ENCODE measurements at regions not wholly inside any gene's neighbourhood (a gene's known extent, or its start where the extent isn't known, plus 50 kb on each side); places are given as distances from the start of the nearest gene placed in this dataset.
"Not testable (repeated sequence)": the region's sequence is repeated elsewhere in the genome, so short reads cannot be mapped to it uniquely, and the experiment has no call there.

DNA sequence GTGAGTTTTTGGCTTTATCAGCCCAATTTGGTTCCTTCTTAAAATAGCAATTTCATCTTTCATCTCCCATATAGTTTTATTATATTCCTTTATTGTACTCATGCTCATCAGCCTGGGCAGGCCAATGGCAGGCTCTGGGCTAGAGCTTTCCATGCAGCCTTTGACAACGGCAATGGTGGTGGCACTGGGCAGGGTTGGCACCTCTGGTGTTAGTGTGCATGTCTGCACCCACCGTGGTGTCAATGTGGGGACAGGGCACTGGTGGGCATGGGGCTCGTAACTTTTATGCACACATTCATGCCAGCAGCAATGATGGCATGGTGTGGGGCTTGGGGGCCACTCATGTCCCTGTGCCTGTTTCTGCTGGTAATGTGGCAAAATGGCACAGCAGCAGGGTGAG is 1305.4 kb downstream of the DSC3 start:
- H3K9me3 ChIP-seq (ENCODE audit: control insufficient read depth in 2 of 2, low read length in 2 of 2), result peaks cover 9 to 14% of the 10 kb centered on the region in 2 experiments
- Mint-ChIP-seq H3K27me3 (no peaks in the 10 kb centered on the region), H3K36me3 (no peaks in the 10 kb centered on the region), H3K9me3 (peaks cover 2 to 50% (median 12%) of the 10 kb centered on the region in 7 donors), H3K4me1 (no peaks in the 10 kb centered on the region), H3K27ac (no peak overlapping the region), H3K4me3 (no peak overlapping the region)
- DNase-seq (no peak), ATAC-seq (ENCODE audit: low read depth in 2 of 2) (no peak)
- H3K4me1 ChIP-seq (ENCODE audit: control insufficient read depth, insufficient read depth, low read length, poor library complexity, severe bottlenecking), result no peaks in the 10 kb centered on the region
- H3K27ac ChIP-seq (ENCODE audit: insufficient read depth, low read length, poor library complexity, severe bottlenecking), result no peak overlapping the region
- H3K36me3 ChIP-seq (ENCODE audit: control insufficient read depth, insufficient read depth, low read length), result no peaks in the 10 kb centered on the region
- no peak overlapping the region for H3K4me3 ChIP-seq (ENCODE audit: low read depth, low read length)
- no peaks in the 10 kb centered on the region for H3K27me3 ChIP-seq (ENCODE audit: control insufficient read depth, insufficient read depth, low read length)

DNA sequence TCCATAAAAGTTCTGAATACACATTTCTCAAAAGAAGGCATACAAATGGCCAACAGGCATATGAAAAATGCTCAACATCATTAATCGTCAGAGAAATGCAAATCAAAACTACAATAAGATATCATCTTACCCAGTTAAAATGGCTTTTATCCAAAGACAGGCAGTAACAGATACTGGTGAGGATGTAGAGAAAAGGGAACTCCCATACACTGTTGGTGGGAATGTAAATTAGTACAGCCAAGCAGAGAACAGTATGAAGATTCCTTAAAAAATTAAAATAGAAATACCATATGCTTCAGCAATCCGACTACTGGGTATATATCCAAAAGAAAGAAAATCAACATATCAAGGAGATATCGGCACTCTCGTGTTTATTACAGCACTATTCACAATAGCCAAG is 1312.5 kb downstream of the DSC3 start:
- no peak for ATAC-seq (ENCODE audit: low read depth in 2 of 2)
- Histone ChIP-seq H3K9me3 (ENCODE audit: control insufficient read depth in 2 of 2, low read length in 2 of 2) (peaks cover 4 to 7% of the 10 kb centered on the region in 2 experiments), H3K27ac (ENCODE audit: insufficient read depth, low read length, poor library complexity, severe bottlenecking) (no peak overlapping the region), H3K36me3 (ENCODE audit: control insufficient read depth, insufficient read depth, low read length) (no peaks in the 10 kb centered on the region), H3K4me1 (ENCODE audit: control insufficient read depth, insufficient read depth, low read length, poor library complexity, severe bottlenecking) (no peaks in the 10 kb centered on the region), H3K27me3 (ENCODE audit: control insufficient read depth, insufficient read depth, low read length) (no peaks in the 10 kb centered on the region), H3K4me3 (ENCODE audit: low read depth, low read length) (no peak overlapping the region)
- Mint-ChIP-seq H3K4me3 (no peak overlapping the region), H3K36me3 (no peaks in the 10 kb centered on the region), H3K27ac (no peak overlapping the region), H3K27me3 (no peaks in the 10 kb centered on the region), H3K9me3 (peaks cover 5 to 47% (median 22%) of the 10 kb centered on the region in 7 donors), H3K4me1 (no peaks in the 10 kb centered on the region)
- no peak for DNase-seq

DNA sequence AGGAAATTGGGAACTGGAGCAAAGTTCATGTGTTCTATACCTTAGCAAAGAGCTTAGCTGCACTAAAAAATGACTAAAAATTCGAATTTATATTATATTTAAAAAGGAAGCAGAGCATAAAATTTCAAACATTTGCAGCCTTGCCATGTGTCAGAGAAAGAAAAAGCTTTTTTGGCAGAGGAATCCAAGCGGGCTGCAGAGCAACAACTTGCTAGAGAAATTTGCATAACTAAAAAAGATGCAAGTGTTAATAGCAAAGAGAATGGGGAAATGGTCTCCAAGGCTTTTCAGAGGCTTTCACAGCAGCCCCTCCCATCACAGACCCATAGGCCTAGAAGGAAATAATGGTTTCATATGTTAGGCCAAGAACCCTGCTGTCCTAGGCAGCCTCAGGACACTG is 1315.9 kb downstream of the DSC3 start:
- H3K4me1 Mint-ChIP-seq, result no peaks in the 10 kb centered on the region
- H3K27me3 Mint-ChIP-seq, result no peaks in the 10 kb centered on the region
- no peaks in the 10 kb centered on the region for H3K36me3 Mint-ChIP-seq
- Histone ChIP-seq H3K27me3 (ENCODE audit: control insufficient read depth, insufficient read depth, low read length) (no peaks in the 10 kb centered on the region), H3K9me3 (ENCODE audit: control insufficient read depth in 2 of 2, low read length in 2 of 2) (peaks cover 0 to 7% of the 10 kb centered on the region in 2 experiments), H3K4me3 (ENCODE audit: low read depth, low read length) (no peak overlapping the region), H3K4me1 (ENCODE audit: control insufficient read depth, insufficient read depth, low read length, poor library complexity, severe bottlenecking) (no peaks in the 10 kb centered on the region), H3K36me3 (ENCODE audit: control insufficient read depth, insufficient read depth, low read length) (no peaks in the 10 kb centered on the region), H3K27ac (ENCODE audit: insufficient read depth, low read length, poor library complexity, severe bottlenecking) (no peak overlapping the region)
- DNase-seq, result no peak
- H3K4me3 Mint-ChIP-seq, result no peak overlapping the region
- no peak for ATAC-seq (ENCODE audit: low read depth in 2 of 2)
- H3K27ac Mint-ChIP-seq, result no peak overlapping the region
- H3K9me3 Mint-ChIP-seq, result peaks cover 6 to 28% (median 19%) of the 10 kb centered on the region in 7 donors

DNA sequence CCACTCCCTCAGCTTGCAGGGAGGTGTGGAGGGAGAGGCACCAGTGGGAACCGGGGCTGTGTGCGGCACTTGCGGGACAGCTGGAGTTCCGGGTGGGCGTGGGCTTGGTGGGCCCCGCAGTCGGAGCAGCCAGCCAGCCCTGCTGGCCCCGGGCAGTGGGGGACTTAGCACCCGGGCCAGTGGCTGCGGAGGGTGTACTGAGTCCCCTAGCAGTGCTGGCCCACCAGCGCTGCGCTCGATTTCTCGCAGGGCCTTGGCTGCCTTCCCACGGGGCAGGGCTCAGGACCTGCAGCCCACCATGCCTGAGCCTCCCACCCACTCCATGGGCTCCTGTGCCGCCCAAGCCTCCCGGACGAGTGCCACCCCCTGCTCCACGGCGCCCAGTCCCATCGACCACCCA is 1319.1 kb downstream of the DSC3 start:
- not testable (repeated sequence) for H3K4me3 ChIP-seq (ENCODE audit: low read depth, low read length); H3K4me1 Mint-ChIP-seq; H3K36me3 Mint-ChIP-seq; H3K27ac ChIP-seq (ENCODE audit: insufficient read depth, low read length, poor library complexity, severe bottlenecking); H3K36me3 ChIP-seq (ENCODE audit: control insufficient read depth, insufficient read depth, low read length); H3K9me3 ChIP-seq (ENCODE audit: control insufficient read depth in 2 of 2, low read length in 2 of 2); H3K27me3 ChIP-seq (ENCODE audit: control insufficient read depth, insufficient read depth, low read length); H3K27ac Mint-ChIP-seq; ATAC-seq (ENCODE audit: low read depth in 2 of 2); DNase-seq; H3K4me3 Mint-ChIP-seq; H3K27me3 Mint-ChIP-seq; H3K4me1 ChIP-seq (ENCODE audit: control insufficient read depth, insufficient read depth, low read length, poor library complexity, severe bottlenecking)
- peaks cover 5 to 33% (median 19%) of the 10 kb centered on the region in 7 donors for H3K9me3 Mint-ChIP-seq

DNA sequence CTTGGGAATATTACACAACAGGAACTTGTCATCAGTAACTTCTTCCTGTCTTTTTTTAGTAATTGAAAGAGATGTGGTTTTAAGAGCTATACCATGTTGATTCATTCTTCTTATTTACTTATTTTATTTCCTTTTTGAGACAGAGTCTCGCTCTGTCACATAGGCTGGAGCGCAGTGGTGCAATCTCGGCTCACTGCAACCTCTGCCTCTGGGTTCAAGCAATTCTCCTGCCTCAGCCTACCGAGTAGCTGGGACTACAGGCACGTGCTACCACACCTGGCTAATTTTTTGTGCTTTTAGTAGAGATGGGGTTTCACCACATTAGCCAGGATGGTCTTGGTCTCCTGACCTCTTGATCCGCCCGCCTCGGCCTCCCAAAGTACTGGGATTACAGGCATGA is 1326.6 kb downstream of the DSC3 start:
- H3K9me3 Mint-ChIP-seq, result peaks cover 1 to 27% (median 8%) of the 10 kb centered on the region in 7 donors
- H3K4me3 ChIP-seq (ENCODE audit: low read depth, low read length); H3K27me3 Mint-ChIP-seq: not testable (repeated sequence)

DNA sequence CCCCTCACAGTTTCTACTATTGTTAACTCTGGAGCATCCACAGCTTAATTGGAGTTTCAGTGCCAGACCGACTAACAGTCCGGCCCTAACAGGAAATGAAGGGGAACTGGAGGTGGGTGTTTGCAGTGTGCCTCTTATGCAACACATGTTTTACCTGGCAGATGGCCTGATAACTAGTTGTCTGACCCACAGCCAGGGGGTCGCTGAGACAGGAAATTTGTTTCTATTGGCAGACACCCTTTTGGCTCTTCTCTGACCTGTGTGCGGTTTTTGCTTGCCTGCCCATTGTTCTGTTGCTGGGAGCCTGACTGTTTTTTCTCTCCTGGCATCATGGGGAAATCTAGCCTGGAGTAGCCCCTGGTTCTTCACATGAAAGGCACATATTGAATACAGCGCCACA is 1329.8 kb downstream of the DSC3 start:
- Histone ChIP-seq H3K27ac (ENCODE audit: insufficient read depth, low read length, poor library complexity, severe bottlenecking) (no peak overlapping the region), H3K9me3 (ENCODE audit: control insufficient read depth in 2 of 2, low read length in 2 of 2) (peaks cover 8 to 13% of the 10 kb centered on the region in 2 experiments), H3K4me1 (ENCODE audit: control insufficient read depth, insufficient read depth, low read length, poor library complexity, severe bottlenecking) (no peaks in the 10 kb centered on the region), H3K27me3 (ENCODE audit: control insufficient read depth, insufficient read depth, low read length) (no peaks in the 10 kb centered on the region), H3K36me3 (ENCODE audit: control insufficient read depth, insufficient read depth, low read length) (no peaks in the 10 kb centered on the region), H3K4me3 (ENCODE audit: low read depth, low read length) (no peak overlapping the region)
- no peaks in the 10 kb centered on the region for H3K36me3 Mint-ChIP-seq
- DNase-seq, result no peak
- peak overlapping the region in 1 of 3 donors; percentile 76 for H3K27ac Mint-ChIP-seq
- H3K4me1 Mint-ChIP-seq, result no peaks in the 10 kb centered on the region
- H3K9me3 Mint-ChIP-seq, result peaks cover 1 to 28% (median 10%) of the 10 kb centered on the region in 7 donors
- no peak for ATAC-seq (ENCODE audit: low read depth in 2 of 2)
- H3K4me3 Mint-ChIP-seq, result no peak overlapping the region
- no peaks in the 10 kb centered on the region for H3K27me3 Mint-ChIP-seq

More for the DNA sequence above, 1326.6 kb downstream of the DSC3 start:
- not testable (repeated sequence) for H3K36me3 ChIP-seq (ENCODE audit: control insufficient read depth, insufficient read depth, low read length); H3K27ac Mint-ChIP-seq; H3K4me1 ChIP-seq (ENCODE audit: control insufficient read depth, insufficient read depth, low read length, poor library complexity, severe bottlenecking); ATAC-seq (ENCODE audit: low read depth in 2 of 2); H3K27me3 ChIP-seq (ENCODE audit: control insufficient read depth, insufficient read depth, low read length); H3K36me3 Mint-ChIP-seq; H3K27ac ChIP-seq (ENCODE audit: insufficient read depth, low read length, poor library complexity, severe bottlenecking); H3K4me3 Mint-ChIP-seq; DNase-seq; H3K4me1 Mint-ChIP-seq
- peaks cover 8 to 13% of the 10 kb centered on the region in 2 experiments for H3K9me3 ChIP-seq (ENCODE audit: control insufficient read depth in 2 of 2, low read length in 2 of 2)

DNA sequence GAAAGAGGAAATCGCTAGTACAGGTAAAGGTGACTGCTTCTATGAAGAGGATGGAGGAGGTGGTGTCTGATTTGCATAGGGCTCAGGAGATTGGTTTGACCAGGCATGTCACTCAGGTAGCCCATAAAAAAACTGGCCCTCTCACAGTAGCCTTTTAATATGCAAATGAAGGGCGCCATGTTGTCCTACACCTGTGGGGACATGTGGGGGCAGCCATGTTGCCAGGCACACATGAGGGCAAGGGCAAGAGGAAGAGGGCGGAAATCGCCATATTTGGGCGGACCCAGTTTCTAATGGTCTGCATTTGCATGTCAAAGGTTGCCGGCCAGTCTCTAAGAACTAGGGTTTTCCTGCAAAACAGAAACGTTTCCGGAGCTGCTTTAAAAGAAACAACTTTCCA is 1330.6 kb downstream of the DSC3 start:
- H3K27ac ChIP-seq (ENCODE audit: insufficient read depth, low read length, poor library complexity, severe bottlenecking), result no peak overlapping the region
- H3K9me3 Mint-ChIP-seq, result peaks cover 1 to 30% (median 11%) of the 10 kb centered on the region in 7 donors

DNA sequence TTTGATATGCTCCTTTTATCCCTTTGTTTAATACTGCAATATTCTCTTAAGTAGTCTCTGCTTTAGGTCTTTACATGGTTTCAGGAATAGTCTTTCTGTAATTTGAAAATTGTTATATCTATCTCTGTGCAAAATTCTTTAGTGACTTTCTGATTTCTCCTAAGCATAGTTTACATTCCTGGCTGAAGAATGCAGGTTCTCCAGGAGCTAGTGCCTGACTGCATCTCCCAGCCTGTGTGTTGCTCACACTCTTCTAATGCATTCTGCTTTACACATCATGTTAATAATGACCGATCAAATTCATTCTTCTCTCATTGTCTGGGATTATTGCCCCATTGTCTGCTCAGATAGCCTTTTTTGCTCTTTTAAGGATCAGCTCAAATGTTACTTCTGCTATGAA is 1349.2 kb downstream of the DSC3 start:
- Mint-ChIP-seq H3K27ac (no peak overlapping the region), H3K9me3 (peaks cover 7 to 36% (median 13%) of the 10 kb centered on the region in 7 donors), H3K4me1 (no peaks in the 10 kb centered on the region), H3K4me3 (no peak overlapping the region), H3K36me3 (no peaks in the 10 kb centered on the region), H3K27me3 (no peaks in the 10 kb centered on the region)
- Histone ChIP-seq H3K4me1 (ENCODE audit: control insufficient read depth, insufficient read depth, low read length, poor library complexity, severe bottlenecking) (no peaks in the 10 kb centered on the region), H3K4me3 (ENCODE audit: low read depth, low read length) (no peak overlapping the region), H3K27me3 (ENCODE audit: control insufficient read depth, insufficient read depth, low read length) (no peaks in the 10 kb centered on the region), H3K36me3 (ENCODE audit: control insufficient read depth, insufficient read depth, low read length) (no peaks in the 10 kb centered on the region), H3K27ac (ENCODE audit: insufficient read depth, low read length, poor library complexity, severe bottlenecking) (no peak overlapping the region), H3K9me3 (ENCODE audit: control insufficient read depth in 2 of 2, low read length in 2 of 2) (peaks cover 5 to 7% of the 10 kb centered on the region in 2 experiments)
- no peak for DNase-seq
- ATAC-seq (ENCODE audit: low read depth in 2 of 2), result no peak

More for the DNA sequence above, 1330.6 kb downstream of the DSC3 start:
- Mint-ChIP-seq H3K36me3 (no peaks in the 10 kb centered on the region), H3K27ac (no peak overlapping the region), H3K27me3 (no peaks in the 10 kb centered on the region), H3K4me1 (no peaks in the 10 kb centered on the region), H3K4me3 (no peak overlapping the region)
- H3K9me3 ChIP-seq (ENCODE audit: control insufficient read depth in 2 of 2, low read length in 2 of 2), result peaks cover 8 to 13% of the 10 kb centered on the region in 2 experiments
- no peak for DNase-seq
- H3K4me1 ChIP-seq (ENCODE audit: control insufficient read depth, insufficient read depth, low read length, poor library complexity, severe bottlenecking), result no peaks in the 10 kb centered on the region
- no peak for ATAC-seq (ENCODE audit: low read depth in 2 of 2)
- H3K4me3 ChIP-seq (ENCODE audit: low read depth, low read length), result no peak overlapping the region
- H3K27me3 ChIP-seq (ENCODE audit: control insufficient read depth, insufficient read depth, low read length), result no peaks in the 10 kb centered on the region
- no peaks in the 10 kb centered on the region for H3K36me3 ChIP-seq (ENCODE audit: control insufficient read depth, insufficient read depth, low read length)

All from CD4-positive, CD25-positive, alpha-beta regulatory T cell (primary cell).